HL-60 (cell line): ENCODE measurements at regions not wholly inside any gene's neighbourhood (a gene's known extent, or its start where the extent isn't known, plus 50 kb on each side); places are given as distances from the start of the nearest gene placed in this dataset.
"Not testable (repeated sequence)": the region's sequence is repeated elsewhere in the genome, so short reads cannot be mapped to it uniquely, and the experiment has no call there.

Experiments
- DNase-seq, 2 experiments: peaks; one replicate each; pipeline ENCODE4 v3.0.0-alpha.2; 2010 to 2020; ENCODE audit warnings: low read depth in 1 of 2, low spot score in 1 of 2
- H3K27ac ChIP-seq: fragments of 250-450 bp; sonication (Bioruptor Pico); replicated peaks from 2 replicates; pipeline ENCODE4 v1.5.1; 2020; ENCODE audit warnings: mild to moderate bottlenecking, moderate library complexity
- H3K27me3 ChIP-seq: fragments of 250-450 bp; sonication (Bioruptor Pico); 2 replicates; pipeline ENCODE4 v1.5.1; 2021; ENCODE audit warnings: mild to moderate bottlenecking, moderate library complexity; ENCODE audit not compliant: insufficient read depth, poor library complexity, severe bottlenecking
- H3K4me3 ChIP-seq: replicated peaks from 2 replicates; pipeline ENCODE4 v1.5.1; 2011; ENCODE audit warnings: mild to moderate bottlenecking, control low read depth, low read length; ENCODE audit not compliant: insufficient read depth
- CTCF ChIP-seq: IDR thresholded peaks from one replicate; pipeline ENCODE4 v1.5.1; 2011; ENCODE audit warnings: low read length, control low read depth, inconsistent platforms; ENCODE audit not compliant: insufficient read depth
- GABPA ChIP-seq: IDR thresholded peaks from 2 replicates; pipeline ENCODE4 v1.6.1; 2012; ENCODE audit warnings: low read depth
- POLR2AphosphoS5 ChIP-seq: IDR thresholded peaks from 2 replicates; pipeline ENCODE4 v1.6.1; 2012; ENCODE audit warnings: low read depth
- REST ChIP-seq: IDR thresholded peaks from 2 replicates; pipeline ENCODE4 v1.6.1; 2012; ENCODE audit warnings: low read depth; ENCODE audit not compliant: insufficient replicate concordance
- SPI1 ChIP-seq: IDR thresholded peaks from 2 replicates; pipeline ENCODE4 v1.6.1; 2012; ENCODE audit warnings: low read depth, mild to moderate bottlenecking, borderline replicate concordance

- Histone ChIP-seq H3K27me3 (no peaks in the 10 kb centered on the region), H3K4me3 (no peak overlapping the region), H3K27ac (no peak overlapping the region)
- TF ChIP-seq SPI1 = no peak
- no peak for DNase-seq
Measured at GRCh38 chr22:45088576-45088975, 75.1 kb upstream of the NUP50 start.

GRCh38 chr22:45090497-45090910 lies 73.2 kb upstream of the NUP50 start:
- H3K27ac ChIP-seq = no peak overlapping the region
- DNase-seq = no peak
- TF ChIP-seq POLR2AphosphoS5 (no peak), REST (no peak), GABPA (no peak), SPI1 (no peak), CTCF (no peak)

DNA sequence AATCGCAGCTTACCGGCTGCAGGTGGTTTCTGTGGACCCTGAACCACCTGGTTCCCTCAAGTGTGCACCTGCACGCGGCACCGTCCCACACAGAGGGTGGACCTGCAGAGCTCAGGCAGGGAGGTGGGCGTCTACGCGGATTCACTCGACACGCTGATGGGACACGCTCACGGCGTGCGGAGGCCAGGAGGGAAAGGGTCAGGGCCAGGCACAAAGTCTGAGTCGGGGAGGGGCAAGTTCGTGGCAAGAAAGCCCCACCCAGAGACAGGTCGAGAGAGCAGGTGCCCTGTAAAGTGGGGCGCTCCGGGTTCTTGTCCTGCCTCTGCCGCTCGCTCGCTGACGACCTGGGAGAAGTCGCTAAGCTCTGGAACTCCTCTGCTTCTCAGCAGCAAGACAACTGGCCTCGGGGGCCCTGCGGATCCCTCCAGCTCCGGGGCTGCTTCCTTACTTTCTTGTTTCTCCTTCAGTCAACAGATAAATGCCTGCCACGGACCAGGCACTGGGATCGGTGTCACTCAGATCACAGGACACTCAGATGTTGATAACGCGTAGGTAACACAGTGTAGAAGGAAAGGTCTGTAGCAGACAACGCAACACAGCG lies 72.4 kb upstream of the NUP50 start:
- H3K4me3 ChIP-seq = no peak overlapping the region
- H3K27ac ChIP-seq = no peak overlapping the region
- DNase-seq = no peak
- H3K27me3 ChIP-seq = no peaks in the 10 kb centered on the region
- TF ChIP-seq CTCF (no peak), GABPA (no peak), SPI1 (no peak), POLR2AphosphoS5 (no peak), REST (no peak)

More at GRCh38 chr22:45090497-45090910, 73.2 kb upstream of the NUP50 start:
- Histone ChIP-seq H3K27me3 (no peaks in the 10 kb centered on the region), H3K4me3 (no peak overlapping the region)

GRCh38 chr22:45091875-45092274 lies 71.8 kb upstream of the NUP50 start:
- DNase-seq, H3K27ac ChIP-seq, H3K27me3 ChIP-seq, H3K4me3 ChIP-seq: not testable (repeated sequence)

DNA sequence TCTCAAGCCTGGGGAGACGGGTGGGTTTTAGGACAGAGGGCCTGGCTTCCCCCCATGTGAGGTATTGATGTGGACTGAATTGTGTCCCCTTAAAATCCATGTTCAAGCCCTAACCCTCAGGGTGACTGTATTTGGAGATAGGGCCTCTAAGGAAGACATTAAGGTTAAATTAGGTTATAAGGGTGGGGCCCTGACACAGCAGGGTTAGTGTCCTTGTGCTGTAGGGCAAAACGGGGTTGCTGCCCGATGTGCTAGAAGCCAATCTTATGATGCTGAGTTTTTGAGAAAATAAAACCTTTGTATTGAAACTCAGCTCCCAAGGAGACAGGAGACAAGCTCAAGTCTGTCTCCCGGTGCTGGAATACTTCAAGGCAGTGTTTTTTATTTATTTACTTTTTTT lies 71.1 kb upstream of the NUP50 start:
- DNase-seq = no peak
- H3K27ac ChIP-seq = no peak overlapping the region
- H3K27me3 ChIP-seq = no peaks in the 10 kb centered on the region
- no peak overlapping the region for H3K4me3 ChIP-seq
- no peak for TF ChIP-seq CTCF
- no peak for TF ChIP-seq POLR2AphosphoS5
- TF ChIP-seq SPI1 = no peak
- TF ChIP-seq GABPA = no peak
- no peak for TF ChIP-seq REST
